GM23248 (cell line): ENCODE measurements at regions not wholly inside any gene's neighbourhood (a gene's known extent, or its start where the extent isn't known, plus 50 kb on each side); places are given as distances from the start of the nearest gene placed in this dataset.

Experiments
- EZH2 ChIP-seq: fragments of 200-600 bp; sonication (generic); IDR thresholded peaks from 2 replicates; pipeline ENCODE4 v1.6.1; 2018; ENCODE audit warnings: antibody characterized with exemption, mild to moderate bottlenecking; ENCODE audit not compliant: insufficient read depth, poor library complexity, severe bottlenecking
- EZH2phosphoT487 ChIP-seq: fragments of 200-600 bp; sonication (generic); IDR thresholded peaks from 2 replicates; pipeline ENCODE4 v1.6.1; 2018; ENCODE audit warnings: antibody characterized with exemption, moderate library complexity, mild to moderate bottlenecking, low read depth; ENCODE audit not compliant: insufficient read depth

DNA sequence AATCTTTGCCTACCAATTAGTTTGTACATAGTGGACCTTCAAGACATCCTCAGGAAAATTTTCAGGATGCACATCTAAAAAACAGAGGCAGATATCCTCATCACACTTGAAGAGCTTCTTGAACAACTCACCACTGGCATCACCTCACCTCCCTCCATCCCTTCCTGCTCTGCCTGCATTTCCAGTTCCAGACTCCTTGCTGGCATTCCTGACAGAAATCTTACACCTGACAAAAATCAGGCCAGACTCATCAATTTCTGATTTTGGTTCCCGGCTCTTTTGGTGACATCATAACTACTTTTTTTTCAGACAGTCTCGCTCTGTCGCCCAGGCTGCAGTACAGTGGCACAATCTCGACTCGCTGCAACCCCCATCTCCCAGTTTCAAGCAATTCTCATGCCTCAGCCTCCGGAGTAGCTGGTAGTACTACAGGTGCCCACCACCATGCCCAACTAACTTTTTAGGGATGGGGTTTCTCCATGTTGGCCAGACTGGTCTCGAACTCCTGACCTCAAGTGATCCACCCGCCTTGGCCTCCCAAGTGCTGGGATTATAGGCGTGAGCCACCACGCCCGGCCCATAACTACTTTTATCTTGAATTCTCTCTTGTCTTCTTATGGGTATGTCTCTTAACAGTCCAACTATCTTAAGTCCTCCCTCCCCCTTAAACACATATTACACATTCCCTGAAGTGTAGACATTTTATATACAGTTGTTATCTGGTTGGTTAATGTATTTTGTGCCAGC, 216.6 kb upstream of the IL12A start:
- TF ChIP-seq EZH2 (no peak), EZH2phosphoT487 (no peak)
